Stimulated activated CD8-positive, alpha-beta memory T cell treated with anti-CD3 and anti-CD28 coated beads, Interleukin-2, amount 100 ng/mL, for 48 hours (primary cell): ENCODE measurements at regions not wholly inside any gene's neighbourhood (a gene's known extent, or its start where the extent isn't known, plus 50 kb on each side); places are given as distances from the start of the nearest gene placed in this dataset.
"Not testable (repeated sequence)": the region's sequence is repeated elsewhere in the genome, so short reads cannot be mapped to it uniquely, and the experiment has no call there.

Source experiments
- DNase-seq, 2 donors: peaks; one replicate each; pipeline ENCODE4 v3.0.0-alpha.2; 2020; ENCODE audit warnings: low read depth in 2 of 2

GRCh38 chr9:38186404-38187115, 117.5 kb upstream of the SHB start:
- no peak for DNase-seq

GRCh38 chr9:38185647-38186403, 116.8 kb upstream of the SHB start:
- DNase-seq: no peak

DNA sequence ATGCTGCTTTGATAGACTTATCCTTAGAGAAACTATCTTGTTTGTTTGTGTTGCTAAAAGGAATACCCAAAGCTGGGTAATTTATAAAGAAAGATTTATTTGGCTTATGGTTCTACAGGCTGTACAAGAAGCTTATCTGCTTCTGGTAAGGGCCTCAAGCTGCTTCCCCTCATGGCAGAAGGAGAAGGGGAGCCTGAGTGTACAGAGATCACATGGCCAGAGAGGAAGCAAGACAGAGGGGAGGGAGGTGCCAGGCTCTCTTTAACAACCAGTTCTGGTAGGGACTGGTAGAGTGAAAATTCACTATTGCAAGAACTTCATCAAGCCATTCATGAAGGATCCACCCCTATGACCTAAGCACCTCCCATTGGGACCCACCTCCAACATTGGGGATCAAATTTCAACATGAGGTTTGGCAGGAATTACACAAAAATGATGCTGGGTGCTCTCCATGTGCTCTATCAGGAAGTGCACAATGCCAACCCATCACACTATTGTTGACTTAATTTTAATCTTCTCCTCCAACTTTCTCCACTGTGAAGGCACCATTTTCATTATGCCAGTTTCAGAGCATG, 115.1 kb upstream of the SHB start:
- no peak for DNase-seq

DNA sequence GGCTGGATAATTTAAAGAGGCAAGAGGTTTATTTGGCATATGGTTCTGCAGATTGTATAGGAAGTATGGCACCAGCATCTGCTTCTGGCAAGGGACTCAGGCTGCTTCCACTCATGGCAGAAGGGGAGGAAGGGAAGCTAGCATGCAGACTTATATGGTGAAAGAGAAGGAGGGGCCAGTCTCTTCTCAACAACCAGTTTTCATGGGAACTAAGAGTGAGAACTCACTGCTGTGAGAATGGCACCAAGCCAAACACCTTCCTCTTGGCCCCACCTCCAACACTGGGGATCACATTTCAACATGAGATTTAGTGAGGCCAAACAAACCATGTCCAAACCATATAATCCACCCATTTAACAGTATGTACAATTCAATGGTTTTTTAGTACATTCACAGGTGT, 113.3 kb upstream of the SHB start:
- no peak for DNase-seq

GRCh38 chr9:38181866-38182265, 112.8 kb upstream of the SHB start:
- DNase-seq: no peak

DNA sequence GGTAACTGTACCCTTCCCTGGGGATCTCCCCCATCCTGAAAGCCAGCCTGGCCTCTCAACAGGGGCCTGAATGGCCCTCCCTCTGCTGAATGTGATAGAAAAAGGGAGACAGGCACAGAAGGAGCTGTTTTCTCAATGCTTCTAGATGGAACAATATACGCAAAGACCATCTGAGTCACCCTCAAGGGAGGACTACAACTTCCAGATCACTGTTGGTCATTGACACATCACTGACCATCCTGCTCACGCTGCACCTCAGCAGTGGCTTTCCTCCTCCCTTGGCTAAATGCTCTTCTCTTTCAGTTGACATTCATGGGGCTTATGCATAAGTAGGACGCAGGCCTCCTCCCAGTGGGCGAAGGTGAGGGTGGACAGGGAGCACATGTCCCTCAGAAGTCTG, 112.2 kb upstream of the SHB start:
- no peak for DNase-seq

GRCh38 chr9:38180656-38181055, 111.6 kb upstream of the SHB start:
- no peak for DNase-seq

GRCh38 chr9:38179965-38180364, 110.9 kb upstream of the SHB start:
- DNase-seq: no peak

- DNase-seq: no peak
These were observed 109.2 kb upstream of the SHB start for GRCh38 chr9:38178237-38178636.

- no peak for DNase-seq
These were observed 108.7 kb upstream of the SHB start for GRCh38 chr9:38177680-38178079.

GRCh38 chr9:38176251-38176650, 107.2 kb upstream of the SHB start:
- DNase-seq: no peak

DNA sequence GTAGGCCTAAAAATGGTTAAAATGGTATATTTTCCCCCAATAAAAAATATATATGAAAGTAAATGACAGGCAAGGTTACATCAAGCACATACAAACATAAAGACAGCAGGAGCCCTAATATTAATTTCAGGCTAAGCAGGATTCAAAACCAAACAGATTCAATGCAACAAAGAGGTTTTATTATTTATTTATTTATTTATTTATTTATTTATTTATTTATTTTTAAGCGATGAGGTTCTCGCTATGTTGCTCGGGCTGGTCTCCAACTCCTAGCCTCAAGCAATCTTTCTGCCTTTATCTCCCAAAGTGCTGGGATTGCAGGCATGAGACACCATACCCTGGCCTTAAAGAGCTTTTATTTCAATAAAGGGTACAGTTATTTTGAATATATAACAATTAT, 106.4 kb upstream of the SHB start:
- DNase-seq: no peak

- no peak for DNase-seq
These were observed 103.6 kb upstream of the SHB start for GRCh38 chr9:38172586-38172985.

DNA sequence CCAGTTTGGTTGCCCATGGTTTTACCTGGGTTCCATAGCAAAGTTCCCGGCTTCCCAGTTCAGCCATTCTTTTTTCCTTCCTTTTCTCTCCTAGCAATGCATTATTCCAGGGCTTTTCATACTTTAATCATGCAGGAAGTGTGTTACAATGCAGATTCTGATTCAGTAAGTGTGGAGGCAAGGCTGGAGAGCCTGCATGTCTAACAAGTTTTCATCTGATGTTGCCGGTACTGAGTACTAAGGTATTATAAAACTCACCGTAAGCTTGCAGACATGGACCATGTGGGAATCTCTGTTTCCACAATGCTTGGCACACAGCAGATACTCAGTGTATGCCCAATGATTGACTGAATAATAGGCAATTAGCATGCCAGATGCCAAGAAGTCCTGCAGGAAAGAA, 102.9 kb upstream of the SHB start:
- no peak for DNase-seq

DNA sequence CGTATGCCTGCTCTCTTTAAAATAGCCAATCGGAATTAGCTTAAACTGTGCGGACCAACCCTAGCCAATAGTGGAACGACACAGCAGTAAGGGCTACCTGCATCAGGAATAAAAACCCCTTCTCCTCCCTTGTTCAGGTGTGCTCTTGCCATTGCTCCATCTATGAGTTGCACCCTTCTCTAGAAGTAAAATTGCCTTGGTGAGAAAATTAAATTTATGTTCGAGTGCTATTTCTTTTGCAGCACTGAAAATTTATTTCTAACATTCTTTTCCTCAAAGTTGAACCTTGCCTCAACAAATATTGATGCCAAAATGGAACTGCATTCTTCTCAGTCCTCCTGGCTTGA, 102.5 kb upstream of the SHB start:
- no peak for DNase-seq

GRCh38 chr9:38170763-38171537, 101.9 kb upstream of the SHB start:
- not testable (repeated sequence) for DNase-seq

DNA sequence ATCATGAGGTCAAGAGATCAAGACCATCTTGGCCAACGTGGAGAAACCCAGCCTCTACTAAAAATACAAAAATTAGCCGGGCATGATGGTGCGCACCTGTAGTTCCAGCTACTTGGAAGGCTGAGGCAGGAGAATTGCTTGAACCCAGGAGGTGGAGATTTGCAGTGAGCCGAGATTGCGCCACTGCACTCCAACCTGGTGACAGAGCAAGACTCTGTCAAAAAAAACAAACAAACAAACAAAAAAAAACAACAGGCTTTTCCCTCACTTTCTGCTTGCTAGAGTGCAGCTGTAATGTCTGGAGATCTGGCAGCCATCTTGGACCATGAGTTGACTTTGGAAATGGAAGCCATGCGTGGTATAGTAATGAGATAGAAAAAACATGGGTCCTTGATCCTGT, 101.1 kb upstream of the SHB start:
- not testable (repeated sequence) for DNase-seq

DNA sequence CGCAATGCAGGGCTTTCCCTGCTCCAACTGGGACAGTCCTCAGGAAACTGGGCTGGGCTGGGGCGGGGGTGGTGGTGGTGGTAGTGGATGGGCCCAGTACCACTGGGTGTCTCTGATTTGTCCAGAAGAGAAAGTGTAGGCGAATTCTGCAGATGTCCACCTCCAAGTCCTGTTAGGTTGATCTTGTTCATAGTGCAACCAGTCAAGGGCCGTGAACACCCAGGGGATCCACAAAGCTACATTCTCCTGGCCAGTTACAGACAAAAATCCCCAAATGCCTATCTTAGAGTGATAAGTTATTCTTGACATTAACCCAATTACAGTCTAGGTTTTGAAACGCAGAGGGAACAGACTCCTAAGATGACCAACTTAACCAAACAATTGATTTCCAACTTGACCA, 97.5 kb upstream of the SHB start:
- no peak for DNase-seq

DNA sequence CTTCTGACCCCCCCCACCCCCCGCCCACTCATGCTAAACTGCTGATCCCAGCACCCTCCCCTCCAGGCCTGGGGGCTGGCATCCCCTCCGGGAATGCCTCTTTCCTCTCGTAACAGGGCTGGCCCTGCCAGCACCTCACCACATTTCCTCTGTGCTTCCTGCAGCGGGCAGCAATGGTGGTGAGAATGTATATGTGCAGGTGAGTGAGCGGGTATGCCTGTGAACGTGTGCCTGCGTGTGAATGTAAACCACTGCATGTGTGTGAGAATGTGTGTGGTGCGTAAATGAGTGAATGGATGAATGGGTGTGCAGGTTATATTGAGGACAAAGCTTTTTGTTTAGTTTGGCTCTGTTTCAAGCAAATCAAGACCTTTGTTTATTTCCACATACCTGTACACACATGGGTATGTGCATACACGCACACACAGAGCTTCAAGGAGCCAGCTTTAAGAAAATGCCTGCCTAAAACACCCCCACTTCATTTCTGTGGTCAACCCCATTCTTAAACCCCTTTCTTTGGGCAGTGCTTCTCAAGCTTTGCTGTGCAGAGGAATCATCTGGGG, 95.7 kb upstream of the SHB start:
- DNase-seq: no peak

DNA sequence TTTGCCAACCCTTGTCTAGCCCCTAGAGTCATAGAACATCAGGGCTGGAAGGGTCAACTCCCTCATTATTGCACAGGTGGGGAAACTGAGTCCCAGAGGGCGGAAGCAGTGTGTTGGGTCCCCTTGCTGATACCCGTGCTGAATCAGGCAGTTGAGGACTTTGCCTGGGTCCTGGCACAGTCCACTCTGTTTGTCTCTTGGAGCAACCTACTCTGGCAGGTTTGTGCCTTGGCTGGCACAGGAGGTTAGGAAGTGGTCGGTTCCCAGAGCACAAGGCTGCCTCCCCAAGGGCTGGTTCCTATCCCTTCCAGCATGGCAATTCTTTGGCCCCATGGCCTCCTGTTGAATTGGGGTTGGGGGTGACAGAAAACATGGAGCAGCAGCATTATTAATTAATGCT, 94.5 kb upstream of the SHB start:
- no peak for DNase-seq

- no peak for DNase-seq
These were observed 93.5 kb upstream of the SHB start for GRCh38 chr9:38162332-38163211.
